ENCODE measurements at regions not wholly inside any gene's neighbourhood (a gene's known extent, or its start where the extent isn't known, plus 50 kb on each side); places are given as distances from the start of the nearest gene placed in this dataset.

DNA sequence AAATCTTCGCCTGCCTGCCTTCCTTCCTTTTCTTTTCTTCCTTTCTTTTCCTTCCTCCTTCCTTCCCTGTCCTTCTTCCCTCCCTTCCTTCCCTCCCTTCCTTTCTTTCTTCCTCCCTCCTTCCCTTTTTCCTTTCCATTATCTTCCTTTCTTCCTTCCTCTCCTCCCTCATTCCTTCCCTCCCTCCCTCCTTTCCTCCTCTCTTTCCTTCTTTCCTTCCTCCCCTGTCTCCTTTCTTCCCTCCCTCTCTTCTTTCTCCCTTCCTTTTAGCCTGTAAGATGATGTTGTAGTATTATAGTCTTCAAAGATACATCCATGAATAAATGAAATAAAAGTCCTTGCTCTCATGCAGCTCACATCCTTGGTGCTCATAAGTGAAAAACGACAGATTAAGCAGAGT, 539.3 kb downstream of the RBFOX1 start:
- TF ChIP-seq, protein P1, sequence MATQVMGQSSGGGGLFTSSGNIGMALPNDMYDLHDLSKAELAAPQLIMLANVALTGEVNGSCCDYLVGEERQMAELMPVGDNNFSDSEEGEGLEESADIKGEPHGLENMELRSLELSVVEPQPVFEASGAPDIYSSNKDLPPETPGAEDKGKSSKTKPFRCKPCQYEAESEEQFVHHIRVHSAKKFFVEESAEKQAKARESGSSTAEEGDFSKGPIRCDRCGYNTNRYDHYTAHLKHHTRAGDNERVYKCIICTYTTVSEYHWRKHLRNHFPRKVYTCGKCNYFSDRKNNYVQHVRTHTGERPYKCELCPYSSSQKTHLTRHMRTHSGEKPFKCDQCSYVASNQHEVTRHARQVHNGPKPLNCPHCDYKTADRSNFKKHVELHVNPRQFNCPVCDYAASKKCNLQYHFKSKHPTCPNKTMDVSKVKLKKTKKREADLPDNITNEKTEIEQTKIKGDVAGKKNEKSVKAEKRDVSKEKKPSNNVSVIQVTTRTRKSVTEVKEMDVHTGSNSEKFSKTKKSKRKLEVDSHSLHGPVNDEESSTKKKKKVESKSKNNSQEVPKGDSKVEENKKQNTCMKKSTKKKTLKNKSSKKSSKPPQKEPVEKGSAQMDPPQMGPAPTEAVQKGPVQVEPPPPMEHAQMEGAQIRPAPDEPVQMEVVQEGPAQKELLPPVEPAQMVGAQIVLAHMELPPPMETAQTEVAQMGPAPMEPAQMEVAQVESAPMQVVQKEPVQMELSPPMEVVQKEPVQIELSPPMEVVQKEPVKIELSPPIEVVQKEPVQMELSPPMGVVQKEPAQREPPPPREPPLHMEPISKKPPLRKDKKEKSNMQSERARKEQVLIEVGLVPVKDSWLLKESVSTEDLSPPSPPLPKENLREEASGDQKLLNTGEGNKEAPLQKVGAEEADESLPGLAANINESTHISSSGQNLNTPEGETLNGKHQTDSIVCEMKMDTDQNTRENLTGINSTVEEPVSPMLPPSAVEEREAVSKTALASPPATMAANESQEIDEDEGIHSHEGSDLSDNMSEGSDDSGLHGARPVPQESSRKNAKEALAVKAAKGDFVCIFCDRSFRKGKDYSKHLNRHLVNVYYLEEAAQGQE (IDR thresholded peaks at IDR 0.05; ENCODE audit: insufficient read depth in 1 of 2, low read depth in 2 of 2, low read length in 2 of 2), result no peak
- TF ChIP-seq POLR2AphosphoS5 (IDR thresholded peaks at IDR 0.05; ENCODE audit: low read depth, low read length), result no peak
- no peak for TF ChIP-seq FOXP2 (optimal IDR thresholded peaks at IDR 0.05; ENCODE audit: borderline replicate concordance, extremely low read depth, extremely low read length, insufficient read depth)
- TF ChIP-seq TAF1 (IDR thresholded peaks at IDR 0.05; ENCODE audit: borderline replicate concordance, insufficient read depth, low read length), result no peak
- TF ChIP-seq SIN3A (IDR thresholded peaks at IDR 0.05; ENCODE audit: borderline replicate concordance, insufficient read depth, low read length), result no peak

DNA sequence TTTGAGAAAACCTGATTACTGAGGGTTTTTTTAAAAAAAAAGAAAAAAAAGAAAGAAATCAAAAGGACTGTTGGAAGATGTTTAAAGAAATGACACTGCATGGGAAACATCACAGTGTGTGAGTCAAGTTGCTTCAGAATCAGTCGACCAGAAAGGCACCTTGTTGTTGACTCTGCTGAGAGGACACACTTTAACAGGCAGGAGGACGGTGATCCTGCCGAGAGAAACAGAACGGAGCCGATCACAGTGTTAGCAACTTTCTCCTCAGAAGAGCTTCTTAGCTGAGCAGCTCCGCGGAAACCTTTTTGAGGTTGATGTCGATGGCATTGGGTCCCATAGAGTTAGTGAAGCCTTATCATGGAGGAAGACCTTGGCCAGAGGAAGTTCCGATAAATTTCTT, 538.7 kb downstream of the RBFOX1 start:
- TF ChIP-seq, protein P1 (IDR thresholded peaks at IDR 0.05; ENCODE audit: insufficient read depth in 1 of 2, low read depth in 2 of 2, low read length in 2 of 2), result no peak
- TF ChIP-seq FOXP2 (optimal IDR thresholded peaks at IDR 0.05; ENCODE audit: borderline replicate concordance, extremely low read depth, extremely low read length, insufficient read depth), result no peak
- TF ChIP-seq SIN3A (IDR thresholded peaks at IDR 0.05; ENCODE audit: borderline replicate concordance, insufficient read depth, low read length), result no peak
- TF ChIP-seq POLR2AphosphoS5 (IDR thresholded peaks at IDR 0.05; ENCODE audit: low read depth, low read length), result no peak
- TF ChIP-seq TAF1 (IDR thresholded peaks at IDR 0.05; ENCODE audit: borderline replicate concordance, insufficient read depth, low read length), result no peak

- TF ChIP-seq TAF1 (IDR thresholded peaks at IDR 0.05; ENCODE audit: borderline replicate concordance, insufficient read depth, low read length) (no peak), FOXP2 (optimal IDR thresholded peaks at IDR 0.05; ENCODE audit: borderline replicate concordance, extremely low read depth, extremely low read length, insufficient read depth) (no peak), SIN3A (IDR thresholded peaks at IDR 0.05; ENCODE audit: borderline replicate concordance, insufficient read depth, low read length) (no peak), POLR2AphosphoS5 (IDR thresholded peaks at IDR 0.05; ENCODE audit: low read depth, low read length) (no peak)
- TF ChIP-seq, protein P1 (IDR thresholded peaks at IDR 0.05; ENCODE audit: insufficient read depth in 1 of 2, low read depth in 2 of 2, low read length in 2 of 2), result no peak
Observed at GRCh38 chr16:7867831-7868230, 535.2 kb downstream of the RBFOX1 start.

- TF ChIP-seq, protein P1 (IDR thresholded peaks at IDR 0.05; ENCODE audit: insufficient read depth in 1 of 2, low read depth in 2 of 2, low read length in 2 of 2), result no peak
- TF ChIP-seq TAF1 (IDR thresholded peaks at IDR 0.05; ENCODE audit: borderline replicate concordance, insufficient read depth, low read length), result no peak
- no peak for TF ChIP-seq SIN3A (IDR thresholded peaks at IDR 0.05; ENCODE audit: borderline replicate concordance, insufficient read depth, low read length)
- no peak for TF ChIP-seq POLR2AphosphoS5 (IDR thresholded peaks at IDR 0.05; ENCODE audit: low read depth, low read length)
- no peak for TF ChIP-seq FOXP2 (optimal IDR thresholded peaks at IDR 0.05; ENCODE audit: borderline replicate concordance, extremely low read depth, extremely low read length, insufficient read depth)
Observed at GRCh38 chr16:7866144-7866543, 533.5 kb downstream of the RBFOX1 start.

Measured in PFSK-1 (cell line).